ENCODE measurements at regions not wholly inside any gene's neighbourhood (a gene's known extent, or its start where the extent isn't known, plus 50 kb on each side); places are given as distances from the start of the nearest gene placed in this dataset.

- TF ChIP-seq GATA3 (IDR thresholded peaks at IDR 0.05; ENCODE audit: low read depth, low read length): no peak
- TF ChIP-seq GATA2 (IDR thresholded peaks at IDR 0.05; ENCODE audit: low read depth, low read length): no peak
Observed at GRCh38 chr2:107380912-107381311, 445.8 kb upstream of the RGPD4 start.

Measured in SH-SY5Y (cell line).